ENCODE measurements at regions not wholly inside any gene's neighbourhood (a gene's known extent, or its start where the extent isn't known, plus 50 kb on each side); places are given as distances from the start of the nearest gene placed in this dataset.
A peak's percentile ranks its signal among the peaks of the same experiment; 100 is the strongest.

DNA sequence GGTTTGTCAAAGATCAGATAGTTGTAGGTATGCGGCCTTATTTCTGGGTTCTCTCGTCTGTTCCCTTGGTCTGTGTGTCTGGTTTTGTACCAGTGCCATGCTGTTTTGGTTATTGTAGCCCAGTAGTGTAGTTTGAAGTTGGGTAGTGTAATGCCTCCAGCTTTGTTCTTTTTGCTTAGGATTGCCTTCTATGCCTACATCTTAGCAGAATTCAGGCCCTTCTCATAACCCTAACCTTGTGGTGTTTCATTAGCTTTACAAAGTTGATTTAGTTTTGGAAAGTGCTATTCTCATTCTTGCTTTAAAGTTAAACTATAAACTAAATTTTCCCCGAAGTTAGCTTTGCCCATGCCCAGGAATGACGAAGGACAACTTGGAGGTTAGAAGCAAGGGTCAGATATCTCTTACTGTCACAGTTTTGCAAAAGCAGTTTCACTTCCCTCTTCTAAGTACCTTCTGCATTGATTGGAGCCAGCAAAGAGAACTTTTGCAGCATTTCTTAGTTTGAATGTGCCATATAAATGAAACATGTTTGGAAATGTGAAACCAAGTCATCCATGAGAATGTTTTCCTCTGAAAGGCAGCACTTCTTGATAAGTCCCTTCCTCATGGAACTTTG, 274.3 kb upstream of the DMRT1 start:
- Histone ChIP-seq H3K27me3 (no peaks in the 10 kb centered on the region), H3K36me3 (no peaks in the 10 kb centered on the region), H3K9me3 (no peaks in the 10 kb centered on the region), H3K27ac (no peak overlapping the region), H3K4me1 (no peaks in the 10 kb centered on the region), H3K4me3 (no peak overlapping the region)
- TF ChIP-seq, protein P1, sequence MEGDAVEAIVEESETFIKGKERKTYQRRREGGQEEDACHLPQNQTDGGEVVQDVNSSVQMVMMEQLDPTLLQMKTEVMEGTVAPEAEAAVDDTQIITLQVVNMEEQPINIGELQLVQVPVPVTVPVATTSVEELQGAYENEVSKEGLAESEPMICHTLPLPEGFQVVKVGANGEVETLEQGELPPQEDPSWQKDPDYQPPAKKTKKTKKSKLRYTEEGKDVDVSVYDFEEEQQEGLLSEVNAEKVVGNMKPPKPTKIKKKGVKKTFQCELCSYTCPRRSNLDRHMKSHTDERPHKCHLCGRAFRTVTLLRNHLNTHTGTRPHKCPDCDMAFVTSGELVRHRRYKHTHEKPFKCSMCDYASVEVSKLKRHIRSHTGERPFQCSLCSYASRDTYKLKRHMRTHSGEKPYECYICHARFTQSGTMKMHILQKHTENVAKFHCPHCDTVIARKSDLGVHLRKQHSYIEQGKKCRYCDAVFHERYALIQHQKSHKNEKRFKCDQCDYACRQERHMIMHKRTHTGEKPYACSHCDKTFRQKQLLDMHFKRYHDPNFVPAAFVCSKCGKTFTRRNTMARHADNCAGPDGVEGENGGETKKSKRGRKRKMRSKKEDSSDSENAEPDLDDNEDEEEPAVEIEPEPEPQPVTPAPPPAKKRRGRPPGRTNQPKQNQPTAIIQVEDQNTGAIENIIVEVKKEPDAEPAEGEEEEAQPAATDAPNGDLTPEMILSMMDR (IDR thresholded peaks at IDR 0.05), result no peak
- DNase-seq, result no peak
- peak; percentile 45 for ATAC-seq
- intact Hi-C loops (cut with DNase I), result no loop called here

DNA sequence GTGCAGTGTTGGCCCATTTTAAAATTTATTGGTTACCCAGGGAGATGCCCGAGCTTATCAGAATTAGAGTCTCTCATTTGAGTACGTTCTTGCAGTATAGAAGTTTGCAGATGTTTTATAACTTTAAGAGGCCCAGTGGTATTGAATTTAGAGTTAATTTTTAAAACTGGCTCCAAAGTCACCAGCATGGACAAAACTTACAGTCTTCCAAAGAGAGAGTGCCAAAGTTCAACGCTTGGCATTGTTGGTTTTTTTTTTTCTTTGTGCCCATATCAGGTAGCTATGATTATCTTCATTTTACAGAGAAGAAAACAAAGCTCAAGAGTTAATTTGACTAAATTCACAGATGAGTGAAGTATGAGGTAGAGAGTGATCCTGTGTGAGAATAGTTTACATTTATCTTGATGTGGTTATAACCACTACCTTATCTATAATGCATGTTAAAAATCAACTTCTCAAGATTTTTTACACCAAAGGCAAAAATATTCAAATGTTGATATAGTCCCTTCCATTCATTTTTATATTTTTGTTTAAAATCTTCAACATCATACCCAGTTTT, 273.7 kb upstream of the DMRT1 start:
- TF ChIP-seq, protein P1 (IDR thresholded peaks at IDR 0.05), result no peak
- Histone ChIP-seq H3K27me3 (no peaks in the 10 kb centered on the region), H3K4me3 (no peak overlapping the region), H3K4me1 (no peaks in the 10 kb centered on the region), H3K9me3 (no peaks in the 10 kb centered on the region), H3K27ac (no peak overlapping the region), H3K36me3 (no peaks in the 10 kb centered on the region)
- intact Hi-C loops (cut with DNase I), result no loop called here
- ATAC-seq (no peak), DNase-seq (no peak)

DNA sequence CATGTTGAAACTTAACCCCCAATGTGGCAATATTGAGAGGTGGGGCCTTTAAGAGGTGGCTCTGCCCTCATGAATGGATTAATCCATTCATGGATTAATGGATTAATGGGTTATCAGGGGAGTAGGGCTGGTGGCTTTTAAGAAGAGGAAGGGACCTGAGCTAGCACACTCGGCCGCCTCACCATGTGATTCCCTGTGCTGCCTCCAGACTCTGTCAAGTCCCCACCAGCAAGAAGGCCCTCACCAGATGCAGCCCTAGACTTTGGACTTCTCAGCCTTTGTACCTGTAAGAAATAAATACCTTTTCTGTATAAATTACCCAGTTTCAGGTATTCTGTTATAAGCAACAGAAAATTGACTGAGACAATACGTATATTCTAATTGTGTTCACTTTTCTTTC, 272.2 kb upstream of the DMRT1 start:
- H3K27ac ChIP-seq, result no peak overlapping the region
- ATAC-seq (no peak), DNase-seq (no peak)
- TF ChIP-seq, protein P1 (IDR thresholded peaks at IDR 0.05), result no peak
- no peaks in the 10 kb centered on the region for H3K27me3 ChIP-seq
- no peaks in the 10 kb centered on the region for H3K9me3 ChIP-seq
- H3K36me3 ChIP-seq, result no peaks in the 10 kb centered on the region
- intact Hi-C loops (cut with DNase I), result no loop called here
- H3K4me1 ChIP-seq, result no peaks in the 10 kb centered on the region
- H3K4me3 ChIP-seq, result no peak overlapping the region

DNA sequence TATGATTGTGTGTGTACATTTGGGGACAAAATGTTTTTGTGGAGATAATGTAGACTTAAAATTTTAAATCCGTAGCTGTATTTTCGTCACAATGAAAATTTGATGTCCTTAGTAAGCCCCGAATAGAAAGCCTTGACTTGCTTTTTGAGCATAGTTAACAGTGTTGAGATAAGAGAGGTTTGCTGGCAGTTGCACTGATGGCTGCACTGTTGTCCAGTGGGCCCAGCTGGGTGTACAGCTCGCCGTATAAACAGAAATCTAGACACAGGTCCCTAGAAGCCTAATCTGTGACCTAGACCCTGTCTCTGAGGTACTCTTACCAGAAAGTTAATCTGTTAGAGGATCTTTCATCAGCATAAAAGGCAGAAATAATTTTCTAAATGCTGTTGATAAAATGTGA, 271.3 kb upstream of the DMRT1 start:
- Histone ChIP-seq H3K9me3 (no peaks in the 10 kb centered on the region), H3K27me3 (no peaks in the 10 kb centered on the region), H3K36me3 (no peaks in the 10 kb centered on the region), H3K4me1 (no peaks in the 10 kb centered on the region), H3K27ac (no peak overlapping the region), H3K4me3 (no peak overlapping the region)
- DNase-seq, result no peak
- intact Hi-C loops (cut with DNase I), result no loop called here
- TF ChIP-seq, protein P1 (IDR thresholded peaks at IDR 0.05), result no peak
- no peak for ATAC-seq

DNA sequence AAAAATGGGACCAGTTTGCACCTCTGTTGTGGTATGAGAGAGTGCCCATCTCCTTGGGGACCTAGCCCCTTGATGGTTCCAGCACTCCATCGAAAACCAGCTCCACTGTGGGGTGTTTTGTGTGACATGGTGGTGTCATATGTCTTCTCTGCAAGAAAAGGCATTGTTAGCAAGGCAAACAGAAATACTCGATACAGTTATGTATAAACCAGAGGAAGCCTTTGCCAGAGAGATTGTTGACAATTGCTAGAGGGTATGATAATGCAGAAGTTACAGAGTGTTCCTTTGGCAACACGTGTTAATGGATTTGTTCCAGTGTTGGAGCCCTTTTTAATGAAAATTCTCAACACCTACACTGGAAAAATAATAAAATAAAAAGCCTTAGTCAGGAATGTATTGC, 270.4 kb upstream of the DMRT1 start:
- TF ChIP-seq, protein P1 (IDR thresholded peaks at IDR 0.05), result no peak
- Histone ChIP-seq H3K36me3 (no peaks in the 10 kb centered on the region), H3K27me3 (no peaks in the 10 kb centered on the region), H3K4me3 (no peak overlapping the region), H3K27ac (no peak overlapping the region), H3K4me1 (no peaks in the 10 kb centered on the region), H3K9me3 (no peaks in the 10 kb centered on the region)
- intact Hi-C loops (cut with DNase I), result no loop called here
- DNase-seq, result no peak
- ATAC-seq, result peak; percentile 45

DNA sequence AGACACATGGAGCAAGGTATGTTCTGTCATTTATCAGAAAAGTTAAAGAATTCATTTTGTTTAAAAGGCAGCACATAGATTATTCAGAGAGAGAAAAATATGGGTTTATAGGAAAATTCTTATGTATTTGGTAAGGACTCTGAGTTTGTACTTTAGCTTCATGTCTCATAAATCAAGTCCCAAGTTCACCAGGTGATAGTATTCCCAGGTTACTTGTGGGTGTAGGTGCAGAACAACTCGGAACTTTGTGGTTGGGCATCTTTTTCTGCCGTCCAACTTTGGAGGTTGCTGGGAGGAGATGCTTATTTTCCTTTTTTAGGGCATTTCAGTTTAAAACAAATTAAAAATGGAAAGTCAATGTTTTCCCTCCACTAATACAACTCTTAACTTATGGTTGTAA, 269.8 kb upstream of the DMRT1 start:
- Histone ChIP-seq H3K4me1 (no peaks in the 10 kb centered on the region), H3K4me3 (no peak overlapping the region), H3K36me3 (no peaks in the 10 kb centered on the region), H3K27me3 (no peaks in the 10 kb centered on the region), H3K9me3 (no peaks in the 10 kb centered on the region), H3K27ac (no peak overlapping the region)
- DNase-seq (no peak), ATAC-seq (no peak)
- TF ChIP-seq, protein P1 (IDR thresholded peaks at IDR 0.05), result no peak
- intact Hi-C loops (cut with DNase I), result no loop called here
